HPDE6-E6E7 (cell line): ENCODE measurements at regions not wholly inside any gene's neighbourhood (a gene's known extent, or its start where the extent isn't known, plus 50 kb on each side); places are given as distances from the start of the nearest gene placed in this dataset.

Experiments
- DNase-seq: peaks from one replicate; pipeline ENCODE4 v3.0.0; 2011; ENCODE audit warnings: missing footprints; ENCODE audit errors: extremely low spot score

DNA sequence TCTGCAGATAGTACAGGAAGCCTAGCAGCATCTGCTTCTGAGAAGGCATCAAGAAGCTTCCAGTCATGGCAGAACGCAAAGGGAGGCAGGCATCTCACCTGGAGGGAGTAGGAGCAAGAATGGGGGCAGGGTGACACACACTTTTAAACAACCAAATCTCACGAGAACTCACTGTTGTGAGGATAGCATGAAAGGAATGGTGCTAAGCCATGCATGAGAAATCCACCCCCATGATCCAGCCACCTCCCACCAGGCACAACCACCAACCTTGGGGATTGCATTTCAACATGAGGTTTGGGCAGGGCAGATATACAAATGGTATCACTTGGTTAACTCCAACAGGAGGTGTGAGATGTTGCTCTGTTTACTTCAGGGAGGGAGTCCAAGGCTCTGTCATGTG lies 612.0 kb upstream of the KIRREL3 start:
- no peak for DNase-seq

DNA sequence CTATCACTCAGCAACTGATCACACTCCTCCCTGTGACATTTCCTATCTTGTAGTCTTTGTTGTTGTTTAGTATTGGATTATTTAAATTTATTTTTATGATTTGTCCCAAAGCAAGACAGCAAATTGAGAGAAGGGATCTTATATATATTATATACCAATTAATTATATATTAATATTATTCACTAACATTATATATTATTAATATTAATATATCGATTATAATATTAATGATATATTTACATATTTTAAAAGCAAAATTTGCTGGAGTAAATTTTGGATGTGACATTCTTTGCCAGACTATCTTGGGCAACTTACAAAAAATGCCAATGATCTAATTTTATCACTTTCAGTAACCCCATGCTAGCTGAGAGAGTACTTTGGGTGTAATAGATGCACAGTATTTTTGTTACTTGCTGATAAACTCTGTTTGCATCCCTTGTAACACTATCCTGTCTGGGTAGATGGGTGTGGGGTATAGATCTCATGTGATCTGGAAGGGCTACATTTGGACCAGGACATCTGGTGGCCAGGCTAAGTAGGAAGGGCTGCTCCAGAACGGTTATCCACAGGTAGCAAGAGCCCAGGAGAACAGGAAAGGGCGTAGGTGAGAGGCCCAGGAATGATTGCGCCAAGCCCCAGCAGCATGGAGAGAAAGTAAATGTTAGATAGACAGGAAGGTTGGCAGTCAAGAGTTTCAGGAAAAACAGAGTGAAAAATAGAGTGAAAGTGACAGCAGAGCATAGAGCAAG lies 608.6 kb upstream of the KIRREL3 start:
- DNase-seq: no peak

DNA sequence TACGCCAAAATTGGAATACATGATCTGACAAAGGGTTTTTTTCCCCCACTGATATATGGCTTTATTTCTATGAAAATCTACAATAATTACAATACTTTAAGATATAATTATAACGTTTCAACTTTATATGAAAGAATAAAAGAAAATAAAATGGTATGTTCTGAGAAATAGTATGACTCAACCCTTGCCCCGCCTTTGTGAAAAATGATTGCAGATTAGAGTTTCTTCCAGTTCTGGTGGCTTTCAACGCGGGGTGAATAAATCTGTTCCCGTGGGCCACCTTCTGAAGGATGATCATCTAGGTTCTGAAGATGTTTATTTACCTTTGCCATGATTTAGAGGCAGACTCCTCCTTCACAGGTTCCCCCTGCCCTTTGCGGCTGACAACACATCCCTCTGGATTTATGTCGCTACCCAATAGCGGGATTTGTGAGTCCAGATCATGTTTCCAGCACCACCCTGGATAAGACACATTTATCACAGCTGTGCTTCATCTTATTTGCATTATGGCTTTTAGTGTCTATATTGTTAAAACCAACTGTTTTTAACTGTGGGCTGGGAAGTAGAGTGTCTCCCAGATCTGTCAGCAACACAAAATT lies 607.0 kb upstream of the KIRREL3 start:
- no peak for DNase-seq

DNA sequence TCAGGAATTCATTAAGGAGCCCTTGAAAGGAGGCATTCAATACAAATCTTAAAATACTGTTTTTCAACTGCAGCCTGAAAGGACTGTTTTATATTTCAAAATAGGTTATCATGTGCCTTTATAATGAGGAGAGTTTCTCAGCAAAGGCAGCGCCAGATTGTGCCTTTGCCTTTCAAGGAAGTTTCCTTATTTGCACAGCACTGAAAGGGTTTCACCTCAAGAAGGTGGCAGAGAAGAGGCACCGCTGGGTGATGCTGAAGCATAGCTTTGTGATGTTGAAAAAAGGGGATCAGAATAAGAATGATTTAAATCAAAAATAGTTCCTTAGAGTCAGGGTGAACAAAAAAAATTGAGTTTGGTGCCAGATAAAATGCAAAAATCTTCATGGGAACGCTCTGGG lies 601.0 kb upstream of the KIRREL3 start:
- DNase-seq: no peak

DNA sequence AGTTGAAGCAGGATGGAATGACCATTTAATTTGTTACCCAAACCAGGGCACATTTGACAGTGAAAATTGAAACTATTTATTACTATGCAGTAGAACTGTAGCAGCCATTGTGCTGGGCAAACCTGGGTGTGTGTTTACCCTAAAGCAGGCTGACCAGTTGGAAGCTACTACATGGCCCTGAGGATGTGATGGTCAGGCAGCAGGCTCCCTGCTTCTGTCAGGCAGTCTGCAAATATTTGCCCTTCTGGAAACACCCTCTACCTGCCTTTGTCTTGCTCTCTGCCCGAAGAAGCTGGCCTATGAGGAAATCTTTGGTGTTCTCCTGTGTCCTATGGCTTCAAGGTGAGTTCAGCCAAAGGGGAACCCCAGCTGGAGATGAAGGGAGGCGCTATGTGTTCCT lies 600.1 kb upstream of the KIRREL3 start:
- no peak for DNase-seq

DNA sequence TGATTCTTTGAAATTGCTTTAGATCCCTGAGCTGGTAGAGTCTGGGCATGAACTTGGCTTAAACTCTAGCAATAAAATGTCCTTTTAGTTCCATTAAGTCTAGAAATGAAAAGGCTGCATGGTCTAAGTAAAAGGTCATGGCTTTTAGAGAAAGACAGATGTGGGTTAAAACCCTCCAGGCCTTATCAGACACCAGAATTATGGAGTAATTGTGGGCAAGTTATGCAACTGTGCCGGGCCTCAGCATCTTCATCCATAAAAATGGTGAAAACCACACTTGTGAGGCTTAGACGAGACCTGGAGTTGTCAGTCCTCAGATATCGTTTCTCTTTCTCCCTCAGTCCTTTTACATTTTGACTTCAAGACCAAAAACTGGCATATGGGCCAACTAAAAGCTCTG lies 597.9 kb upstream of the KIRREL3 start:
- DNase-seq: no peak

DNA sequence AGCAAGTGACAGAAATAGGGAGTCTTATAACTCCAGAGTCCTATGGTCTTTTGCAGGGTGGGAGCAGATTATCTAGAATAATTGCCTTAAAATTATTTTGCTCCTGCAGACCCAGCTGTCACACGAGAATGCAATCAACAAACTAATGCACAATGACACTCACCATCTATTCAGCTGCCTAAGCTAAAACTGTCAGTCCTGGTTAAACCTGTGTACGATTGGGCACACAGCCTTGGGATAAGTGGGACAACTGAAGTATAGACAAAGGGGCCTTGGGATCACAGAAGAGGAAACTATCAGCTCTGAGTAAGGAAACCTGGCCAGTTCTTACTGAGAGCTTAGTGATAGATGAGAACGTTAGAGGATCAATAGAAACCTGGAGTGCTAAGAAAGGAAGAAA lies 595.9 kb upstream of the KIRREL3 start:
- no peak for DNase-seq

DNA sequence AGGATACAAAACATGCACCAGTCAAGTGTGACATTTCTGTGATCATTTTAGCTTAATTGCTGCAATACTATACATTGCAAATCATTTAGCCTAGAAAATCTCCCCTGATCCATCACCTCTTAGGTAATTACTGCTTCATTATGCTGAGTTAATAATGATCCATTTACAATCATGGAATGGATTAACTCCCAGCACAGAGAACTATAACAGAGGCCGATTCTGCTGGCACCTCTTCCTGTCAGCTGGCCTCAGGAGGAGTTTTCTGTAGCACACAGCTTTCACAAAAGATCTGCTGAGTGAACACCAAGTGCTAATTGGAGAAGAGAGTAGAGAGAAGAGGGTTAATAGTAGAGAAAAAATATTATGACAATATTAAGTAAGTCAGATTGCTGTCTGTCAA lies 591.8 kb upstream of the KIRREL3 start:
- DNase-seq: no peak

DNA sequence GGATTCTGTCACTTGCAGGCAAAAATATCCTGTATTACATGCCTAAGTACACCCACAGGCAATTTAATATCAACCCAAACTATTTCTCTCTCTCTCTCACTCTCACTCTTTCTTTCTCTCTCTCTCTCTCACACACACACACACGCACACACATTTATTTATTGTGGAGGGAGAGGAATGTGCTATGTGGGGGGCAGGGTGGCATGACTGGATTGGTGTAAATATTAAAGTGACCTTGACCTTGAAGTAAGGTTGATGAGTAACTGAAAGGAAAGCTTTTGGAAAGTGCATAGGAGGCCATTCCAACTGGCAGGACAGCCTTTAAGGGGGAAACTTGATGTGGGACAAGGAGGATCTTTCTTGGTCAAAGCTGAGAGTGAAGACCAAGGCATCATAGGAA lies 589.7 kb upstream of the KIRREL3 start:
- no peak for DNase-seq

DNA sequence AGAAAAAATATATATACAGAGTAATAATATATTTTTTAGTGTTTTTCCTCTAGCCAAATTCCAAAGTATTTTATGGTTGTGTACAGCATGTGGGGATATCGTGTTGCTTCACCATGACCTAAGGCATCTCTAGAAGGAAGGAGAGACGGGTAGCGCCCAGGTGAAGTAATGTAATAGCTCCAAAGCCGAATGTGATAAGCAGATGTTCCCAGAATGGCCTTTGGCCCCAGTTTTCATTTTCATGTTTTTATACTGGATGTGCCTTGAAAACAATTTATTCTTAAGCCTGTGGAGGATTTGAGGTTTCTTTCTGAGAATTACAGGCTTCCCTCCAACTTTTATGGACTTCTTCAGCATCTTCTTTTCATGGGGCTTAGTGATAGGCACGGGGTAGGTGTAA lies 587.9 kb upstream of the KIRREL3 start:
- no peak for DNase-seq

DNA sequence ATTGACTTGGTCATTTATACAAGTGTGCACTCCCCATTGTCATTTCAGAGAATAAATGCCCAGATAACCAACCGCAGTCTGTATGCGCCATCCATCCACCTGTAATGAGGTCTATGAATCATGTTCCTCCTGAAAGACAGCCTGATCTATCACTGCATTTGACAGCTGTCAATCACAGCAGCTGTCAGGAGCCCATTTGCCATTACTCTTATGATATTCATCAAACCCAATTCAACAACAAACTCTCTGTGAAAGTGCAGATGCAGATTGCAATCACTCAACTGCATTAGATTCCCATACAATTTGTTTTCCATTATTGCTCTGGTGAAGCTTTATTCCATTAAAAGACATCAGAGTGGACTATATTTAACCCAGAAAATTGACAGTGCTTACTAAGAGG lies 586.9 kb upstream of the KIRREL3 start:
- no peak for DNase-seq

DNA sequence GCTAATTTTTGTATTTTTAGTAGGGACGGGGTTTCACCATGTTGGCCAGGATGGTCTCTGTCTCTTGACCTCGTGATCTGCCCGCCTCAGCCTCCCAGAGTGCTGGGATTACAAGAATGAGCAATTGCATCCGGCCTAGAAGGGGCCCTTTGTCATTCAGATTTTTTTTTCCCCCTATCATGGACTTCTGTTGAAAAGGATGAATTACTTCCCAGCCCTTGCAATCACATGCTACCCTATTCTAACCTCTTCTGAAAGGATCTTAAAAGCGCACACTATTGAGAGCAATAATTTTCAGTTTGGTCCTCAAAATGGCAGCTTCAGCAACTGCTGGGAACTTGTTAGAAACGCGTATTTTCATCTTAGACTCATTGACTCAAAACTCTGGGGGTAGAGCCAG lies 575.6 kb upstream of the KIRREL3 start:
- DNase-seq: no peak

DNA sequence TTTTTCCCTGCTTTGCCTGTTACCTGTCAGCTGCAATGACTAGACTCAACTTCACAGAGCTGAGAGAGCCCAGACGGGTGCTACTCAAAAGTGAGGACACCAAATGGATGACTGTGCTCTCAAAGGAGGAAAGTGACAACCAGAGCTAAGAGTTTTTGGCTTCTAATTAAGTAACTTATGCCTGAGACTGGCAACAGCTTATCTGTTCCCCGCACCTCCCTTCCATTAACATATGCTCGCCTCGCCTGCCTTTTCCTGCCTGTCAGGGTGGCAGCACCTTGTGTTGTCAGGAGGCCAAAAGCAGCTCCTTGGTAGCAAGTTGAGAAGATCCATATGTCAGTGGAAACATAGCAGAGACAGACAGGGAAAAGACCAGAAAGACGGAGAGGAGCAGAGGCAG lies 573.9 kb upstream of the KIRREL3 start:
- DNase-seq: no peak

DNA sequence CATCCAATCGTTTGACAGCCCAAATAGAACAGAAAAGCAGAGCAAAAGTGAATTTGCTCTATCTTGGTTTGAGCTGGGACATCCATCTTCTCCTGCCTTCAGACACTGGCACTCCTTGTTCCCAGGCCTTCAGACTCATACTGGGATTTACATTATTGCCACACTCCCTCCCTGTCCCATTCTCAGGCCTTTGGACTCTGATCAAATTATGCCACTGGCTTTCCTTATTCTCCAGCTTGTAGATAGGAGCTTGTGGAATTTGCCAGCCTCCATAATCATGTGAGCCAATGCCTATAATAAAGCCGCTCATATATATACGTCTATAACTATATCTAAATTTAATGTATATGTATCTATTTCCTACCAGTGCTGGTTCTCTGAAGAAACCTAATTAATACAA lies 568.3 kb upstream of the KIRREL3 start:
- no peak for DNase-seq

DNA sequence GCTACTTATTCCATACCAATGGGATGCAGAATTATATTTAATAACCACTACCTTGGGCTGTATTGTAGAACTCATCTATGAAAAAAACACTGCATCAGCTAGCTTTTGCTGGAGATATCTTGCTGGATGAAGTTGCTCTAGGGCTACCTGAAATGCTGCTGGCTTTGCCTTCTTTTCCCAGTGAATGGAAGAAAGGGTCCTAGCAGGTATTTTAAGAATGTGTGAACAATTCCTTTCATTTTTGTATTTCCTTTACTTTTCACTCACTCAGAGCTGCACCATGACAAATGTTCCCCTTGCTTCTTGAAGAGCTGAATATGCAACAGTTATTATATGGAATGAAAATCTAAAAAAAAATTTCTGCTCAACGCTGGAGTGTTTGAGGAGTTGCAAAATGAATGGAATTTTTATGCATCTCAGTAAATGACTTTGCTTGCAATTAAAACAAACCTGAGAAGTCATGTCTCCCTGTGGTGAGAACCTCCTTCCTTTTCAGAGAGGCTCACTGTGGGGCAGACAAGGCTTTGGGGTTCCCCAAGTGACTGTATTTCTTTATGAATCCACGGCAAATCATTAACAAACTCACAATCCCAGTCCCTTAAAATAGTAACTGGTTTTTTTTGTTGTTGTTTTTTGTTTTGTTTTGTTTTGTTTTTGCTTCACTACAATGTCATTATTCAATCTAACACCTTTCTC lies 566.8 kb upstream of the KIRREL3 start:
- DNase-seq: no peak

DNA sequence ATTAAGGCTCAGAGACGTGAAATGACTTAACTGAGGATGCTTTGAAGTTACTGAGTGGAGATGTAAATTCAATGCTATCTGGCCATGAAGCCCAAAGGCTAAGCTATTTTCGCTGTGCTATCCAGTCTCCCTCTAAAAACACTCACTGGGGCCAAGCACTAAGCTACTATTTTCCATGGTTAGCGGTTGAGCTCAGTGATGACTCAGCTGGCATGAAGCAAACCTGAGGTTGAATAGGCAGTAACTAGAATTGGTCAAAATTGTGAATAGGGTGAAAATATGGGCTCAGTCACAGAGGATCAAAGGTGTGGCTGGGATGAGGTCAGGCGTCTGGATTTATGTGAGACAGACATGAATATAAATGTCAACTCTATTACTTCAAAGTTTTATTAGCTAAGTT lies 564.2 kb upstream of the KIRREL3 start:
- no peak for DNase-seq

DNA sequence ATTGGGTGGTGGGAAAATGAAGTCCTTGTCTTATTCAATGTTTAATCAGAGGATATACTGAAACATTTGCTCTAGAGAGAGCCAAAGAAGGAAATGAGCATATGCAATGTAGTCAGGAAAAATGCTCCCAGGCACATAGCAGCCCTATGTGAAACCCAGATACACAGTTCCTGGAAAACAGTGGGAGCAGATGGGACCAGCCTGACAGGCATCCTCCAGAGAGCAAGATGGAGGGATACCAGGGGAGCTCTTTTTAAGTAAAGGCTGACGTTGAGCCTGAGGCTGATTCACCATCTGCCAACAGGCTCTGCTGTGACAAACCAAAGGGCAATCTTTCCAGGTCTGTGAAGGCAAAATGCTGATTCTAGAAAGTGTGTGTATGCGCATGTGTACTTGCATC lies 559.4 kb upstream of the KIRREL3 start:
- no peak for DNase-seq

DNA sequence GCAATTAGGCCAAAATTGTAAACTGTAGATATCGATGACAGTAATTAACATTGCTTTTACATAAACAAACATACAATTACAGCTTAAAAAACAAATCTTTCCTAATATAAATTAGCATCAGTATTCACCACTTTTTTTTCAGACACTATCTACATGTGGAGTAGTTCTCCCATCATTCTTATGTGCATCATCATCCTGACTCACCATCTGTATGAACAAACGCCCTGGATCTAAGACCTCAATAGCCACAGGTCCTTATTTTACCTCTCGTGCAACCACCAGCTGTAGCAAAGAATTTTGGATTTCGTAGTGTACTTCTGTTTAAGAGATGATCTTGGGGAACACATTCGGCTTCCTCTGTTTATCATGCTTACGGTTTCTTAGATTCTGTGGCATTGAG lies 551.9 kb upstream of the KIRREL3 start:
- no peak for DNase-seq

DNA sequence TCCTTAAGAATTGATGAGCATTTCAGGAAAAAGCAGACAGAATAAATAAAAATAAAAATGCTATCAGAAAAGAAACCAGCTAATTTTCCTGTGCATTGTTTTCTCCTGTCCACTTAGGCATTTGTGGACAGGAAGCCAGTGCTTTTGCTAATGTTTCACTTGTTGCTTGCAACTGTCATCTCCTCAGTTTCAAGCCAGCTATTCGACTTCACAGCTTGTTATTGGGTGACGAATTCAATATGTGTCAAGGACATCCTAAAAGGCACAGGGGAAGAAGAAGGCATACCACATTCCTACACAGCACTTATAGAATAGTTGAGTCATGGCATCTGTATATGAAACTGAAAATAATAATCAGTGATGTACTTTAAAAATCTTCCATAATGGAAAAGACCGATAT lies 530.6 kb upstream of the KIRREL3 start:
- DNase-seq: no peak

DNA sequence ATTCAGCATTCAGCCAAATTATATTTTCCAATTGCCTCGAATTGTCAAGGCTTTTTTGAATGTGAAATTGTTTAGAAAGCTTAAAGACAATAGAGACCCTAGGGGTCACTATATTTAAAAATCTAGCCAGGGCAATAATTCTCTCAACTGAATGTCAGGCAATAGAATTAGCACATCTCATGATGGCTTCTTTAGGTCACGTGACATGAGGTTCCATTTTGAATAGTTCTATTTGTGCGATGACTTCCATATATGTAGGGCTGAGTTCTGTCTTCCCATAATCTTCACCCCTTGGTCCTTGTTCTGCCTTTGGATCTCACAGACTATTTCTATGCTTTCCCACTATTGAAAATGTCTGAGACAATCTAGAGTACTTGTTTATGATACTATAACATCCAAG lies 527.7 kb upstream of the KIRREL3 start:
- no peak for DNase-seq

DNA sequence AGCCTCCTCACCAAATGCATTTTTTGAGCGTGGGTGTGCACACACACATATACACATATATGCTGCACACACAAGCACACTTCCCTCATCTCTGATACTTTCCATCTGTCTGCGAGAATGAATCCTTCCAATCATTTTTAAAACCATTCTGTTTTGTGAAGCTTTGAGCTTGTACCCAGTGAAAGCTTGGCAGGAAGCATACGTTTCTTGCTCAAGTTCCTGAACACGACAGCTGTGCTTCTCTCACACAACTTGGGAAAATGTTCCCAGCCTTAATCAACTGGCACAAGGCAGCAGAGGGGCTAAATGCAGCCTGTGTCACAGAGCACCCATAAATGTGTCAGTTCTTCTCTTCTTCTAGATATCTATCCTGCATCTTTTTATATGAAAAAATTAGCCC lies 524.0 kb upstream of the KIRREL3 start:
- no peak for DNase-seq

DNA sequence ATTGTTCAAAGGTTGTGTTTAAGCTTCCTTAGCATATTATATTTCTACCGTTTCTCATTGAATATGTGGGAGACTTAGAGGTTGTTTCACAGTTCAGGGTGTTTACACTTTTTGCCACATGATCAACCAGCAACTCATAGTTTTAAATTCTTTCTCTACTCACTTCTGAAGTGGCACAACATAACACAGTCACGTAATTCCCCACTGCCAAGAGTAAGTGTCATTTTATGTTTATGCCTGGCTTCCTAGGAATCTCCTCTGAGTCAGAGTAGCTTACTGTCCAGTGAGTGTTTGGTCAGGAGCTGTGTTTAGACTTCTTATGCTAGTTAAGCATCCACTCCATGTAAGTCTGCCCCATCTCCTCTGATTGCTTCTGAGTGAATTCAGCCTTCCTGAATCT lies 520.8 kb upstream of the KIRREL3 start:
- DNase-seq: no peak

DNA sequence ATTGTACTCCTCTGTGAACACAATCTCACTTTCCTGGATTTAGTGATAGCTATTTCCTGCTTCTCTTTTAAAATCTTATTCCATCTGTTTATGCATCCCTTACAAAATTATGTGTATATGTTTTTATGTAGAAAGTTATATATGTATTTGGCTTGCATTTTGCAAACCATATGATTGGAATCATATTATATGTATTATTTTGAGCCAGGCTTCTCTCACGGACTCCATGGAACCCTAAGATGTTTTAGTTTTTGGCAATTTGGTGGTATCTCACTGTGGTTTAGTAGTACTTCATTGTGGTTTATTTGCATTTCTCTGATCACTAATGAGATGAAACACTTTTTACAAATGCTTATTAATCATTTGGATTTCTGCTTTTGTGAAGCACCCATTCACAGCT lies 507.3 kb upstream of the KIRREL3 start:
- DNase-seq: no peak
